ENCODE measurements at regions not wholly inside any gene's neighbourhood (a gene's known extent, or its start where the extent isn't known, plus 50 kb on each side); places are given as distances from the start of the nearest gene placed in this dataset.

DNA sequence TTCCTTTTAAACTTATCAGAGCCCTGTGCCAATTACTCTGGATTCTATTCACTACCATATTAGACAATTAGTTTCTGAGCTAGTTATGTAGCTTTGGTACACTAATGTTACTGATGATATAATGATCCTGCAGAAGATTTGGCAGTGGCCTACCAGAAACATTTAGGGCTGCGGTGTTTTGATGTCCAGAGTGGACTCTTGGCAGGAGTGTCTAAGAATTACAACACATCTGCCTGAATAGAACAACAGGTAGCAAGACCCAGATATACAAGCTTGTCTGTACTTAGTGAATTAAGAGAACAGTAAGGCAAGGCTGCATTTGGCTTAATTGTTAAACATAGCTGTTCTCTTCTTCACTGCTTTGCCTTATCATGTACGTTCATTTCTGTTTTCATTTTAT lies 691.6 kb upstream of the FBXO33 start:
- no peak overlapping the region for H3K9ac ChIP-seq (ENCODE audit: low read length)
- peaks cover 29% of the 10 kb centered on the region for H3K4me1 ChIP-seq (ENCODE audit: insufficient read depth, low read length)
- no peaks in the 10 kb centered on the region for H3K9me3 ChIP-seq (ENCODE audit: low read length)
- H4K20me1 ChIP-seq (ENCODE audit: low read length) = no peaks in the 10 kb centered on the region
- H3K4me2 ChIP-seq (ENCODE audit: low read length) = no peak overlapping the region
- H3K9me2 ChIP-seq (replicated peaks; ENCODE audit: low read length) = no peaks in the 10 kb centered on the region
- no peaks in the 10 kb centered on the region for H3F3A ChIP-seq (ENCODE audit: low read length, unreplicated experiment)
- no peak overlapping the region for H3K4me3 ChIP-seq (ENCODE audit: low read length)
- DNase-seq = no peak
- H2AFZ ChIP-seq (ENCODE audit: low read length) = no peak overlapping the region
- TF ChIP-seq, protein P1, sequence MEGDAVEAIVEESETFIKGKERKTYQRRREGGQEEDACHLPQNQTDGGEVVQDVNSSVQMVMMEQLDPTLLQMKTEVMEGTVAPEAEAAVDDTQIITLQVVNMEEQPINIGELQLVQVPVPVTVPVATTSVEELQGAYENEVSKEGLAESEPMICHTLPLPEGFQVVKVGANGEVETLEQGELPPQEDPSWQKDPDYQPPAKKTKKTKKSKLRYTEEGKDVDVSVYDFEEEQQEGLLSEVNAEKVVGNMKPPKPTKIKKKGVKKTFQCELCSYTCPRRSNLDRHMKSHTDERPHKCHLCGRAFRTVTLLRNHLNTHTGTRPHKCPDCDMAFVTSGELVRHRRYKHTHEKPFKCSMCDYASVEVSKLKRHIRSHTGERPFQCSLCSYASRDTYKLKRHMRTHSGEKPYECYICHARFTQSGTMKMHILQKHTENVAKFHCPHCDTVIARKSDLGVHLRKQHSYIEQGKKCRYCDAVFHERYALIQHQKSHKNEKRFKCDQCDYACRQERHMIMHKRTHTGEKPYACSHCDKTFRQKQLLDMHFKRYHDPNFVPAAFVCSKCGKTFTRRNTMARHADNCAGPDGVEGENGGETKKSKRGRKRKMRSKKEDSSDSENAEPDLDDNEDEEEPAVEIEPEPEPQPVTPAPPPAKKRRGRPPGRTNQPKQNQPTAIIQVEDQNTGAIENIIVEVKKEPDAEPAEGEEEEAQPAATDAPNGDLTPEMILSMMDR (conservative IDR thresholded peaks at IDR 0.05; ENCODE audit: low read depth, low read length) = no peak
- TF ChIP-seq EZH2phosphoT487 (IDR thresholded peaks at IDR 0.05; ENCODE audit: borderline replicate concordance, low read length) (no peak), EZH2 (IDR thresholded peaks at IDR 0.05; ENCODE audit: low read length, unreplicated experiment) (no peak)
- no peaks in the 10 kb centered on the region for H3K79me2 ChIP-seq (ENCODE audit: low read length)
- no peaks in the 10 kb centered on the region for H3K36me3 ChIP-seq (ENCODE audit: low read depth, low read length)
- ATAC-seq = no peak
- no peaks in the 10 kb centered on the region for H3K27me3 ChIP-seq (ENCODE audit: low read length)
- ChIA-PET CTCF (no interaction called here), POLR2A (ENCODE audit: unreplicated experiment) (no interaction called here)
- no TSS peak for BruUV-seq (replicated peaks)
- H3K27ac ChIP-seq (ENCODE audit: low read length) = no peak overlapping the region
- intact Hi-C loops (cut with micrococcal nuclease) = loop anchor here (2.0 to 5.0 kb wide), 3 partner anchors 41 to 127 kb away; no protein-coding TSS in a partner anchor

DNA sequence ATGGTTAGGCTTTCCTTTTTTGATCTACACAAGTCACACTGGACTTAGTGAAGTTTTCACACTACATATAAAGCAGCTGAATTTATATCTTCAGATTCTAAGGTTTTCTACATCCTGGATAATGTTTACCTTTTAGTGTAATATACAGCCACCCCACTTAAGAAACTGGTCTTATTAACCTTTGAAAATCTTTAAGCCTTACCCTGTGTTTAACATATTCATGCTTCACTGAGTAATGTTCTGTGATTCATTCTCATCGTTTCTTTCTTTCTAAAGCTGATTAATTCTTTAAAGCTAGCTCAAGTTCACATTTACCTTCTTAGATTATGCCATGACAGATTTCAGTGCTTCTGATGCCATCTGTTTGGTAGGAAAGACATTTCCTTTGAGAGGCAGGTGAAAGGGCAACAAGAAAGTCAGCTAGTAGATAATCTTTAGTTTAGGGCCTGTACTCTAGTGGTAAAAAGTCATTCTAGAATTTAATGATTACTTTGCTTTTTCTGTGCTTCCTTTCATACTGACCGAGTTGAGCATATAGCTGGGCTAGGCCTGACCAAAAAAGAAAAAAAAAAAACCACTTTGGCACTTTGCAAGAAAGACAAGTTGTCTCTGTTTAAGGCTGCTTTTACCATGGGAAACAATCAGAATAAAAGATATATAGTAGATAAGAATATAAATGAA lies 690.9 kb upstream of the FBXO33 start:
- no peak for TF ChIP-seq EZH2phosphoT487 (IDR thresholded peaks at IDR 0.05; ENCODE audit: borderline replicate concordance, low read length)
- TF ChIP-seq, protein P1 (conservative IDR thresholded peaks at IDR 0.05; ENCODE audit: low read depth, low read length) = no peak
- TF ChIP-seq EZH2 (IDR thresholded peaks at IDR 0.05; ENCODE audit: low read length, unreplicated experiment) = no peak

DNA sequence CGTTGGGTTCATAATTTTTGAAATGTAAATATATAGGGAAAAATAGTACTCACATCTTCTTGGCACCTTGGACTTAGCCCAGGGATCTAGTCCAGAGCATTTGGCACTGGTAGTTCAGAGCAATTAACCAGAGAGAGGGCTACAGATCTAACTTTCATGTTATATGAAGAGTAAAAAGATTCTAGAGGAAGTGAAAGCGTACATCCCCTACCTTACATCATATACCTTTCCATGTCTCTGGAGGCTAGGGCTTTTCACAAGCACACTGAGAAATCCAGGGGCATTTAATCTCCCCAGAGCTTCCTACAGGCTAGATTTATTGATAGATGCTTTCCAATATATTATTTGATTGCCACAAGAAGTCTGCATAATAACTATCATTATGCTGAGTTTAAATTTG lies 687.5 kb upstream of the FBXO33 start:
- no peak overlapping the region for H3K4me3 ChIP-seq (ENCODE audit: low read length)
- no TSS peak for BruUV-seq (replicated peaks)
- ATAC-seq = no peak
- H3K9ac ChIP-seq (ENCODE audit: low read length) = no peak overlapping the region
- no peaks in the 10 kb centered on the region for H3K9me3 ChIP-seq (ENCODE audit: low read length)
- POLR2A ChIA-PET (ENCODE audit: unreplicated experiment) = interaction anchor here (0.6 kb wide), 1 partner anchor 44 kb away, joined by 4 read pairs; no protein-coding TSS in a partner anchor
- H3K4me1 ChIP-seq (ENCODE audit: insufficient read depth, low read length) = peaks cover 47% of the 10 kb centered on the region
- no peaks in the 10 kb centered on the region for H3K36me3 ChIP-seq (ENCODE audit: low read depth, low read length)
- H3K27me3 ChIP-seq (ENCODE audit: low read length) = no peaks in the 10 kb centered on the region
- H3K27ac ChIP-seq (ENCODE audit: low read length) = no peak overlapping the region
- H3K79me2 ChIP-seq (ENCODE audit: low read length) = no peaks in the 10 kb centered on the region
- DNase-seq = no peak
- H2AFZ ChIP-seq (ENCODE audit: low read length) = no peak overlapping the region
- TF ChIP-seq EZH2 (IDR thresholded peaks at IDR 0.05; ENCODE audit: low read length, unreplicated experiment) (no peak), EZH2phosphoT487 (IDR thresholded peaks at IDR 0.05; ENCODE audit: borderline replicate concordance, low read length) (no peak)
- TF ChIP-seq, protein P1 (conservative IDR thresholded peaks at IDR 0.05; ENCODE audit: low read depth, low read length) = no peak
- H3K9me2 ChIP-seq (replicated peaks; ENCODE audit: low read length) = no peaks in the 10 kb centered on the region
- no peaks in the 10 kb centered on the region for H4K20me1 ChIP-seq (ENCODE audit: low read length)
- H3K4me2 ChIP-seq (ENCODE audit: low read length) = no peak overlapping the region
- H3F3A ChIP-seq (ENCODE audit: low read length, unreplicated experiment) = no peaks in the 10 kb centered on the region
- CTCF ChIA-PET = interaction anchor here (0.7 kb wide), 1 partner anchor 131 kb away, joined by 5 read pairs; no protein-coding TSS in a partner anchor
- intact Hi-C loops (cut with micrococcal nuclease) = loop anchor here (5.0 kb wide), 1 partner anchor 122 kb away; no protein-coding TSS in a partner anchor

More for the DNA sequence above, 690.9 kb upstream of the FBXO33 start:
- intact Hi-C loops (cut with micrococcal nuclease) = loop anchor here (1.0 to 5.0 kb wide), 4 partner anchors 42 to 245 kb away; no protein-coding TSS in a partner anchor
- H3K9ac ChIP-seq (ENCODE audit: low read length) = peak overlapping the region; percentile 16
- no peaks in the 10 kb centered on the region for H4K20me1 ChIP-seq (ENCODE audit: low read length)
- DNase-seq (peak; percentile 83), ATAC-seq (peak; percentile 91)
- CTCF ChIA-PET = no interaction called here
- H3K79me2 ChIP-seq (ENCODE audit: low read length) = no peaks in the 10 kb centered on the region
- H3K4me2 ChIP-seq (ENCODE audit: low read length) = peak overlapping the region; percentile 72
- peak overlapping the region; percentile 71 for H3K27ac ChIP-seq (ENCODE audit: low read length)
- H3K9me3 ChIP-seq (ENCODE audit: low read length) = no peaks in the 10 kb centered on the region
- H2AFZ ChIP-seq (ENCODE audit: low read length) = peak overlapping the region; percentile 55
- H3K27me3 ChIP-seq (ENCODE audit: low read length) = no peaks in the 10 kb centered on the region
- H3F3A ChIP-seq (ENCODE audit: low read length, unreplicated experiment) = no peaks in the 10 kb centered on the region
- BruUV-seq (replicated peaks) = TSS peak; percentile 9
- POLR2A ChIA-PET (ENCODE audit: unreplicated experiment) = no interaction called here
- H3K4me3 ChIP-seq (ENCODE audit: low read length) = peak overlapping the region; percentile 37; the same call in 1 of the 2 replicates
- peaks cover 29% of the 10 kb centered on the region for H3K4me1 ChIP-seq (ENCODE audit: insufficient read depth, low read length)
- no peaks in the 10 kb centered on the region for H3K9me2 ChIP-seq (replicated peaks; ENCODE audit: low read length)
- no peaks in the 10 kb centered on the region for H3K36me3 ChIP-seq (ENCODE audit: low read depth, low read length)
